Upper lobe of left lung (tissue), 4 donors: ENCODE measurements at regions not wholly inside any gene's neighbourhood (a gene's known extent, or its start where the extent isn't known, plus 50 kb on each side); places are given as distances from the start of the nearest gene placed in this dataset.

Experiments used
- POLR2A ChIP-seq, 4 donors: fragments of 450-650 bp; IDR thresholded peaks; one replicate each; pipeline ENCODE4 v1.5.1; 2016 to 2017; ENCODE audit warnings: antibody characterized with exemption in 4 of 4, mild to moderate bottlenecking in 2 of 4
- TF ChIP-seq, protein P1 (sequence below), 6 experiments: fragments of 450-650 bp in 4 of 6; fragments of 200-600 bp in 2 of 6; sonication (generic) in 2 of 6; IDR thresholded peaks; one replicate each; pipeline ENCODE4 v1.5.1; 2016 to 2019; ENCODE audit warnings: antibody characterized with exemption in 6 of 6

DNA sequence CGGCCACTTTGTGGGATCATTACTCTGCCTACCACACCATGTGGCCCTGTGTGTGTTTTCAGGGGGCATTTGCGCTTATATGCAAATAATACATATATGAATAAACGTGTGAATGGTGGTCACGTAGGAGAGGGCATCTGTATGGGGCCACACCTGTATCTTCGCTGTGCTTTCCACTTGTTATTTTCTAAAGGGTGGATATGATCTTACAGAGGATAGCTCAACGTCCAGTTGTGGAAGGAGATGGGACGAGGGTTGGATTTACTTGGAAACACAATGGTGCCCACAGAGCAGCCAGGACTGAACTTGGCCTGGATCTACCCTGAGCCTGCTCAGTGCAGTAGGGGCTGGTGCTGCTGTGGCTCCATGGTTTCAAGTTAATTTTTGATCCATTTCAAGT is 93.3 kb downstream of the YTHDF1 start:
- TF ChIP-seq, protein P1, sequence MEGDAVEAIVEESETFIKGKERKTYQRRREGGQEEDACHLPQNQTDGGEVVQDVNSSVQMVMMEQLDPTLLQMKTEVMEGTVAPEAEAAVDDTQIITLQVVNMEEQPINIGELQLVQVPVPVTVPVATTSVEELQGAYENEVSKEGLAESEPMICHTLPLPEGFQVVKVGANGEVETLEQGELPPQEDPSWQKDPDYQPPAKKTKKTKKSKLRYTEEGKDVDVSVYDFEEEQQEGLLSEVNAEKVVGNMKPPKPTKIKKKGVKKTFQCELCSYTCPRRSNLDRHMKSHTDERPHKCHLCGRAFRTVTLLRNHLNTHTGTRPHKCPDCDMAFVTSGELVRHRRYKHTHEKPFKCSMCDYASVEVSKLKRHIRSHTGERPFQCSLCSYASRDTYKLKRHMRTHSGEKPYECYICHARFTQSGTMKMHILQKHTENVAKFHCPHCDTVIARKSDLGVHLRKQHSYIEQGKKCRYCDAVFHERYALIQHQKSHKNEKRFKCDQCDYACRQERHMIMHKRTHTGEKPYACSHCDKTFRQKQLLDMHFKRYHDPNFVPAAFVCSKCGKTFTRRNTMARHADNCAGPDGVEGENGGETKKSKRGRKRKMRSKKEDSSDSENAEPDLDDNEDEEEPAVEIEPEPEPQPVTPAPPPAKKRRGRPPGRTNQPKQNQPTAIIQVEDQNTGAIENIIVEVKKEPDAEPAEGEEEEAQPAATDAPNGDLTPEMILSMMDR (IDR thresholded peaks at IDR 0.05), result no peak
- no peak for TF ChIP-seq POLR2A (IDR thresholded peaks at IDR 0.05)
